Liver (tissue), 8 donors: ENCODE measurements at regions not wholly inside any gene's neighbourhood (a gene's known extent, or its start where the extent isn't known, plus 50 kb on each side); places are given as distances from the start of the nearest gene placed in this dataset.

Experiments
- DNase-seq: peaks from one replicate; pipeline ENCODE4 v3.0.0-alpha.2; 2017; ENCODE audit warnings: low spot score
- H3K27ac ChIP-seq, 2 donors: one replicate each; pipeline ENCODE4 v1.7.0; 2013; ENCODE audit warnings: inconsistent platforms in 2 of 2, low read length in 2 of 2, control low read depth in 1 of 2, low read depth in 1 of 2, mild to moderate bottlenecking in 1 of 2
- H3K27me3 ChIP-seq, 4 donors: one replicate each; pipeline versions ENCODE4 v1.6.1 to v1.7.0; 2013; ENCODE audit warnings: low read length in 3 of 4, inconsistent platforms in 1 of 4, mild to moderate bottlenecking in 1 of 4, moderate library complexity in 1 of 4; ENCODE audit not compliant: control insufficient read depth in 4 of 4, insufficient read depth in 4 of 4
- H3K36me3 ChIP-seq, 4 donors: one replicate each; pipeline versions ENCODE4 v1.6.1 to v1.7.0; 2013; ENCODE audit warnings: low read length in 3 of 4, mild to moderate bottlenecking in 3 of 4, low read depth in 1 of 4, moderate library complexity in 1 of 4; ENCODE audit not compliant: control insufficient read depth in 4 of 4, insufficient read depth in 3 of 4
- H3K4me1 ChIP-seq, 4 donors: one replicate each; pipeline versions ENCODE4 v1.6.1 to v1.7.0; 2013; ENCODE audit warnings: low read length in 3 of 4, mild to moderate bottlenecking in 3 of 4, moderate library complexity in 1 of 4; ENCODE audit not compliant: control insufficient read depth in 4 of 4, insufficient read depth in 4 of 4
- H3K4me3 ChIP-seq, 3 donors: one replicate each; pipeline versions ENCODE4 v1.6.1 to v1.7.0; 2013; ENCODE audit warnings: low read length in 3 of 3, control low read depth in 1 of 3, low read depth in 1 of 3, mild to moderate bottlenecking in 1 of 3
- H3K9ac ChIP-seq, 2 donors: one replicate each; pipeline ENCODE4 v1.7.0; 2013; ENCODE audit warnings: low read length in 2 of 2, mild to moderate bottlenecking in 2 of 2, moderate library complexity in 2 of 2, control low read depth in 1 of 2, low read depth in 1 of 2
- H3K9me3 ChIP-seq, 4 donors: one replicate each; pipeline versions ENCODE4 v1.6.1 to v1.7.0; 2013; ENCODE audit warnings: low read length in 3 of 4; ENCODE audit not compliant: control insufficient read depth in 4 of 4
- EGR1 ChIP-seq, 2 donors: IDR thresholded peaks; 2 replicates each; pipeline ENCODE4 v1.6.1; 2016 to 2018; ENCODE audit warnings: antibody characterized with exemption in 2 of 2, low read depth in 2 of 2
- FOXA1 ChIP-seq: IDR thresholded peaks from 2 replicates; pipeline ENCODE4 v1.6.1; 2016; ENCODE audit warnings: antibody characterized with exemption
- FOXA2 ChIP-seq: IDR thresholded peaks from 2 replicates; pipeline ENCODE4 v1.6.1; 2016; ENCODE audit warnings: antibody characterized with exemption
- GABPA ChIP-seq, 2 donors: IDR thresholded peaks in 1 of 2; conservative IDR thresholded peaks in 1 of 2; 2 replicates each; pipeline ENCODE4 v1.6.1; 2016; ENCODE audit warnings: antibody characterized with exemption in 2 of 2, mild to moderate bottlenecking in 1 of 2, moderate library complexity in 1 of 2
- HNF4G ChIP-seq: IDR thresholded peaks from 2 replicates; pipeline ENCODE4 v1.6.1; 2016; ENCODE audit warnings: antibody characterized with exemption
- JUND ChIP-seq, 2 donors: IDR thresholded peaks; 2 replicates each; pipeline ENCODE4 v1.6.1; 2016; ENCODE audit warnings: antibody characterized with exemption in 2 of 2
- TAF1 ChIP-seq: conservative IDR thresholded peaks from 2 replicates; pipeline ENCODE4 v1.6.1; 2016; ENCODE audit warnings: antibody characterized with exemption, mild to moderate bottlenecking
- YY1 ChIP-seq: IDR thresholded peaks from 2 replicates; pipeline ENCODE4 v1.6.1; 2016; ENCODE audit warnings: antibody characterized with exemption, mild to moderate bottlenecking
- WGBS: extraction: QIAGEN DNeasy Blood & Tissue Kit; methylation state at CpG from one replicate; pipeline ENCODE4 v1.1.7; 2013; 5-methylcytosine and 5-hydroxymethylcytosine counted together
- TF ChIP-seq, protein P1 (sequence below): IDR thresholded peaks from 2 replicates; pipeline ENCODE4 v1.6.1; 2016; ENCODE audit warnings: antibody characterized with exemption
- TF ChIP-seq, protein P2 (sequence below): fragments of 150-350 bp; IDR thresholded peaks from 2 replicates; pipeline ENCODE4 v1.5.1; 2017; ENCODE audit warnings: improper control_type of control experiment, low read depth, low read length; ENCODE audit not compliant: missing input control
- TF ChIP-seq, protein P3 (sequence below): IDR thresholded peaks from 2 replicates; pipeline ENCODE4 v1.6.1; 2016; ENCODE audit warnings: antibody characterized with exemption, mild to moderate bottlenecking
- donor health status: healthy.
- donor health status: healthy.
- donor health status: healthy.
- donor health status: healthy.
- donor health status: healthy.

DNA sequence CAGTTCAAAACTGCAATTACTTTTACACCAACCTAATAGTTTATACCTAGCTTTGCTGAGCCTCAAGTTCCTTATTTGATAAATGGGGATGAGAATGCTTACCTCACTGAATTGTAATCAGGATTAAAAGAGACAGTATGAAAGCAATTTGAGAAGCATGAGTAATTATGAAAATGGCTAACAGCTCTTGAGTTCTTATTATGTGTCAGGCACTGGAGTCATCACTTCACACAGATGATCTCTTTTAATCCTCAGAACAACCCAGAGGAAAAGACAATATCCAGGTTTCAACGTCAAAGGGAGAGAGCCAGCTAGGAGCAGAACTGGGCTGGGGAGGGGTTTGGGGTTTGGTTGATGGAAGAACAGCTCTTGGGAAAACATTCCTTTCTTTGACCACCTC, 221.0 kb upstream of the NWD2 start:
- H3K9ac ChIP-seq: no peak overlapping the region
- no peak for DNase-seq
- H3K36me3 ChIP-seq: no peaks in the 10 kb centered on the region
- WGBS: 67% methylated on average over 1 of the region's 1 CpG
- no peaks in the 10 kb centered on the region for H3K4me1 ChIP-seq
- no peaks in the 10 kb centered on the region for H3K9me3 ChIP-seq
- H3K27ac ChIP-seq: no peak overlapping the region
- no peak overlapping the region for H3K4me3 ChIP-seq
- no peaks in the 10 kb centered on the region for H3K27me3 ChIP-seq
- TF ChIP-seq EGR1 (IDR thresholded peaks at IDR 0.05; ENCODE audit: low read depth in 2 of 2) (no peak), GABPA (IDR thresholded peaks at IDR 0.05 in 1 of 2, conservative IDR thresholded peaks at IDR 0.05 in 1 of 2) (no peak), JUND (IDR thresholded peaks at IDR 0.05) (no peak), HNF4G (no peak), FOXA1 (no peak), YY1 (no peak), TAF1 (no peak)
- TF ChIP-seq, protein P1, sequence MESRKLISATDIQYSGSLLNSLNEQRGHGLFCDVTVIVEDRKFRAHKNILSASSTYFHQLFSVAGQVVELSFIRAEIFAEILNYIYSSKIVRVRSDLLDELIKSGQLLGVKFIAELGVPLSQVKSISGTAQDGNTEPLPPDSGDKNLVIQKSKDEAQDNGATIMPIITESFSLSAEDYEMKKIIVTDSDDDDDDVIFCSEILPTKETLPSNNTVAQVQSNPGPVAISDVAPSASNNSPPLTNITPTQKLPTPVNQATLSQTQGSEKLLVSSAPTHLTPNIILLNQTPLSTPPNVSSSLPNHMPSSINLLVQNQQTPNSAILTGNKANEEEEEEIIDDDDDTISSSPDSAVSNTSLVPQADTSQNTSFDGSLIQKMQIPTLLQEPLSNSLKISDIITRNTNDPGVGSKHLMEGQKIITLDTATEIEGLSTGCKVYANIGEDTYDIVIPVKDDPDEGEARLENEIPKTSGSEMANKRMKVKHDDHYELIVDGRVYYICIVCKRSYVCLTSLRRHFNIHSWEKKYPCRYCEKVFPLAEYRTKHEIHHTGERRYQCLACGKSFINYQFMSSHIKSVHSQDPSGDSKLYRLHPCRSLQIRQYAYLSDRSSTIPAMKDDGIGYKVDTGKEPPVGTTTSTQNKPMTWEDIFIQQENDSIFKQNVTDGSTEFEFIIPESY: no peak
- TF ChIP-seq, protein P2, sequence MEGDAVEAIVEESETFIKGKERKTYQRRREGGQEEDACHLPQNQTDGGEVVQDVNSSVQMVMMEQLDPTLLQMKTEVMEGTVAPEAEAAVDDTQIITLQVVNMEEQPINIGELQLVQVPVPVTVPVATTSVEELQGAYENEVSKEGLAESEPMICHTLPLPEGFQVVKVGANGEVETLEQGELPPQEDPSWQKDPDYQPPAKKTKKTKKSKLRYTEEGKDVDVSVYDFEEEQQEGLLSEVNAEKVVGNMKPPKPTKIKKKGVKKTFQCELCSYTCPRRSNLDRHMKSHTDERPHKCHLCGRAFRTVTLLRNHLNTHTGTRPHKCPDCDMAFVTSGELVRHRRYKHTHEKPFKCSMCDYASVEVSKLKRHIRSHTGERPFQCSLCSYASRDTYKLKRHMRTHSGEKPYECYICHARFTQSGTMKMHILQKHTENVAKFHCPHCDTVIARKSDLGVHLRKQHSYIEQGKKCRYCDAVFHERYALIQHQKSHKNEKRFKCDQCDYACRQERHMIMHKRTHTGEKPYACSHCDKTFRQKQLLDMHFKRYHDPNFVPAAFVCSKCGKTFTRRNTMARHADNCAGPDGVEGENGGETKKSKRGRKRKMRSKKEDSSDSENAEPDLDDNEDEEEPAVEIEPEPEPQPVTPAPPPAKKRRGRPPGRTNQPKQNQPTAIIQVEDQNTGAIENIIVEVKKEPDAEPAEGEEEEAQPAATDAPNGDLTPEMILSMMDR: no peak
- TF ChIP-seq, protein P3, sequence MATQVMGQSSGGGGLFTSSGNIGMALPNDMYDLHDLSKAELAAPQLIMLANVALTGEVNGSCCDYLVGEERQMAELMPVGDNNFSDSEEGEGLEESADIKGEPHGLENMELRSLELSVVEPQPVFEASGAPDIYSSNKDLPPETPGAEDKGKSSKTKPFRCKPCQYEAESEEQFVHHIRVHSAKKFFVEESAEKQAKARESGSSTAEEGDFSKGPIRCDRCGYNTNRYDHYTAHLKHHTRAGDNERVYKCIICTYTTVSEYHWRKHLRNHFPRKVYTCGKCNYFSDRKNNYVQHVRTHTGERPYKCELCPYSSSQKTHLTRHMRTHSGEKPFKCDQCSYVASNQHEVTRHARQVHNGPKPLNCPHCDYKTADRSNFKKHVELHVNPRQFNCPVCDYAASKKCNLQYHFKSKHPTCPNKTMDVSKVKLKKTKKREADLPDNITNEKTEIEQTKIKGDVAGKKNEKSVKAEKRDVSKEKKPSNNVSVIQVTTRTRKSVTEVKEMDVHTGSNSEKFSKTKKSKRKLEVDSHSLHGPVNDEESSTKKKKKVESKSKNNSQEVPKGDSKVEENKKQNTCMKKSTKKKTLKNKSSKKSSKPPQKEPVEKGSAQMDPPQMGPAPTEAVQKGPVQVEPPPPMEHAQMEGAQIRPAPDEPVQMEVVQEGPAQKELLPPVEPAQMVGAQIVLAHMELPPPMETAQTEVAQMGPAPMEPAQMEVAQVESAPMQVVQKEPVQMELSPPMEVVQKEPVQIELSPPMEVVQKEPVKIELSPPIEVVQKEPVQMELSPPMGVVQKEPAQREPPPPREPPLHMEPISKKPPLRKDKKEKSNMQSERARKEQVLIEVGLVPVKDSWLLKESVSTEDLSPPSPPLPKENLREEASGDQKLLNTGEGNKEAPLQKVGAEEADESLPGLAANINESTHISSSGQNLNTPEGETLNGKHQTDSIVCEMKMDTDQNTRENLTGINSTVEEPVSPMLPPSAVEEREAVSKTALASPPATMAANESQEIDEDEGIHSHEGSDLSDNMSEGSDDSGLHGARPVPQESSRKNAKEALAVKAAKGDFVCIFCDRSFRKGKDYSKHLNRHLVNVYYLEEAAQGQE: no peak

DNA sequence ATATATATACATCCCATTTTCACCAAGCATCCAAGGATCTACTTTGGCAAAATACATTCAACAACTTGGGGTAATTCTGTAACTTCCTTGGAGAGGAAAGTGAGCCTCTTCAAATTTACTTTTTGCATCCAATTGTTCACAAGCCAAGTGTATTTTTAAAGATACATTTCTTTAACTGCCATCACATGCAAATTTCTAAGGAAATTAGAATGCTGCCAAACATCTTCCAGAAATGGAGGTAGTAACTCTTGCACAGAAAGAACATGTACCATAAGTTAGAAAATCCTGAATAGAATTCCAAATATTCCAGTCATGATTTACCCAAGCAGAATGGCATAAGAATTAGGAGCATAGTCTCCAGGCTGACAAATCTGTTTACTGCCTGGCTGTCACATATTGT, 220.5 kb upstream of the NWD2 start:
- DNase-seq: no peak
- Histone ChIP-seq H3K36me3 (no peaks in the 10 kb centered on the region), H3K4me3 (no peak overlapping the region), H3K9ac (no peak overlapping the region), H3K9me3 (no peaks in the 10 kb centered on the region), H3K4me1 (no peaks in the 10 kb centered on the region), H3K27me3 (no peaks in the 10 kb centered on the region), H3K27ac (no peak overlapping the region)
- no peak for TF ChIP-seq FOXA2
- no peak for TF ChIP-seq YY1
- TF ChIP-seq, protein P1: no peak
- no peak for TF ChIP-seq GABPA (IDR thresholded peaks at IDR 0.05 in 1 of 2, conservative IDR thresholded peaks at IDR 0.05 in 1 of 2)
